ENCODE measurements at regions not wholly inside any gene's neighbourhood (a gene's known extent, or its start where the extent isn't known, plus 50 kb on each side); places are given as distances from the start of the nearest gene placed in this dataset.
"Not testable (repeated sequence)": the region's sequence is repeated elsewhere in the genome, so short reads cannot be mapped to it uniquely, and the experiment has no call there.

- DNase-seq, result no peak
Measured at GRCh38 chr2:216959433-216959832, 99.6 kb upstream of the TNP1 start.

GRCh38 chr2:216956820-216957493 is 97.1 kb upstream of the TNP1 start:
- no peak for DNase-seq

- DNase-seq, result no peak
Measured at GRCh38 chr2:216951171-216951570, 91.3 kb upstream of the TNP1 start.

GRCh38 chr2:216950547-216950946 is 90.7 kb upstream of the TNP1 start:
- DNase-seq, result no peak

- DNase-seq, result no peak
Measured at GRCh38 chr2:216949700-216950413, 90.0 kb upstream of the TNP1 start.

- DNase-seq, result no peak
Measured at GRCh38 chr2:216947055-216947454, 87.2 kb upstream of the TNP1 start.

- DNase-seq, result no peak
Measured at GRCh38 chr2:216944733-216945132, 84.9 kb upstream of the TNP1 start.

- DNase-seq, result no peak
Measured at GRCh38 chr2:216943109-216943508, 83.2 kb upstream of the TNP1 start.

GRCh38 chr2:216942465-216942864 is 82.6 kb upstream of the TNP1 start:
- no peak for DNase-seq

GRCh38 chr2:216942016-216942415 is 82.2 kb upstream of the TNP1 start:
- no peak for DNase-seq

- no peak for DNase-seq
Measured at GRCh38 chr2:216936954-216937357, 77.1 kb upstream of the TNP1 start.

- DNase-seq, result no peak
Measured at GRCh38 chr2:216934623-216935022, 74.8 kb upstream of the TNP1 start.

- no peak for DNase-seq
Measured at GRCh38 chr2:216934151-216934550, 74.3 kb upstream of the TNP1 start.

GRCh38 chr2:216932863-216933548 is 73.1 kb upstream of the TNP1 start:
- no peak for DNase-seq

- DNase-seq, result no peak
Measured at GRCh38 chr2:216932113-216932862, 72.4 kb upstream of the TNP1 start.

GRCh38 chr2:216930716-216931115 is 70.9 kb upstream of the TNP1 start:
- no peak for DNase-seq

- DNase-seq, result not testable (repeated sequence)
Measured at GRCh38 chr2:216929338-216929737, 69.5 kb upstream of the TNP1 start.

GRCh38 chr2:216927163-216927562 is 67.3 kb upstream of the TNP1 start:
- no peak for DNase-seq

- DNase-seq, result no peak
Measured at GRCh38 chr2:216925636-216926366, 65.9 kb upstream of the TNP1 start.

- no peak for DNase-seq
Measured at GRCh38 chr2:216925006-216925405, 65.1 kb upstream of the TNP1 start.

GRCh38 chr2:216923706-216924105 is 63.8 kb upstream of the TNP1 start:
- DNase-seq, result no peak

- DNase-seq, result no peak
Measured at GRCh38 chr2:216922175-216922780, 62.4 kb upstream of the TNP1 start.

All from DMS79 treated with DMSO at 0.1 percent for 48 hours (cell line).